ENCODE measurements at regions not wholly inside any gene's neighbourhood (a gene's known extent, or its start where the extent isn't known, plus 50 kb on each side); places are given as distances from the start of the nearest gene placed in this dataset.

DNA sequence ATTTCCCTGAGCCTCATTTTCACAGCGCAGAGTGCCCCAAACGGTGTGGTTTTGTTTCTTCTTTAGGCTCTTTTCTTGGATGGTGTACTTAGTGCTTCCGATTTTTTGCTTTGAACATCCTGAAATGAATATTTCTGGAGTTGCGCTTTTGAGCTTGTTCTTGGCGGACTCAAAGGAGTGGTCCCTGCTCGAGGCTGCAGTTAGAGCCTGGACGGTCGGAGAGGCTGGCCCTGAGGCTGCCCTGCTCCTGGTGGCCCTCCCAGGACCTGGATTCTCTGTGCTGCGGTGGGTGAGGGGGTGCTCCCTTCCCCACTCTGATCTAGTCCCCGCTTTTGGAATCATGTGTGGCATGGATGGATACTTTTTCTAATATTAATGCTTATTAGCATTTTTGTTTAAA lies 291.8 kb upstream of the IRX4 start:
- DNase-seq: no peak

DNA sequence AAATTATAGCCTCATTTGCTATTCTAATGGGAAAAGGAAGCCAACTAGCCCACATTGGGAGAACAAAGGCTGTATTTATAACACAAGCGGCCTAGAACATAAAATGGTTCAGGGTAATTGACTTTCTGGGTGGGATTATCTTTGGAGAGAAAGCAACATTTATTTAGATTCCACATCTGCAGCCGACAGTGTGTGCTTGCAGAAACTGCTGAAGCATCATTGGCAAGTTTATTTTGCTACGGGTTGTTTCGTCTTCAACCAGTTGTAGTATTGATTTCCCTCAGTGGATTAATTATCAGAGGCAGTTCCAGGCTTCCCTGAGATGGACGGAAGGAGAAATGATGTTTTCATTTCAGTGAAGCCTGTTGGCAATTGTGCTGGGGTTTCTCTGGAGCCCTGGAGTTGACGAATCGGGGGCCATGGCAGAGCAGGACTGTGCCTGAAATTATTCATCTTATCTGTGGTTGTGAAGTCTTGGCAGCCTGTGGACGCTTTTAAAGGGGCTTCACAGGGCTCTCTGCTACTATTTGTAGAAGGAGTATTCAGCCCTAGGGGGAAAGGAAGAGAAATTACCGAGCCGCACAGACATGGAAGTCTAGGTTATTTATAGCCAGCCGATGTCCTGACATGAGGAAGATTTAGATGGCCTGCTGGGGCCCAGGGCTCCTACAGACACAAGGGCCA lies 290.6 kb upstream of the IRX4 start:
- DNase-seq: no peak

DNA sequence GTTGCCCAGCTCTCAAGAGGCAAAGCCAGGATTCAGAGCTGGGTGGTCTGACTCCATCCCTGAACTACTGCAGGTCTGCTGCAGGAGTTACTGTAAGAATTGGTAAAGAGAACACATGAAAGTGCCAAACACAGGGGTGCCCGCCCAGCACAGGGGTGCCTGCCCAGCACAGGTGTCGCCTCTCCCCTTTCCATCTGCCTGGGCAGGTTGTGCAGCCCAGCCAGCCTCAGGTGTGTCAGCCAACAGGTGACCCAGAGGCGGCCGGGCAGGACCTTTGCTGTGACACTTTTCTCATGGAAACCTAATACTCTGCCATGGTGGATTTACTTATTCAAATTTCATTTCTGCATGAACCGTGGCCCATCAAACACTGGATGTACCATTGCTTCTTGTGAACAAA lies 289.7 kb upstream of the IRX4 start:
- no peak for DNase-seq

DNA sequence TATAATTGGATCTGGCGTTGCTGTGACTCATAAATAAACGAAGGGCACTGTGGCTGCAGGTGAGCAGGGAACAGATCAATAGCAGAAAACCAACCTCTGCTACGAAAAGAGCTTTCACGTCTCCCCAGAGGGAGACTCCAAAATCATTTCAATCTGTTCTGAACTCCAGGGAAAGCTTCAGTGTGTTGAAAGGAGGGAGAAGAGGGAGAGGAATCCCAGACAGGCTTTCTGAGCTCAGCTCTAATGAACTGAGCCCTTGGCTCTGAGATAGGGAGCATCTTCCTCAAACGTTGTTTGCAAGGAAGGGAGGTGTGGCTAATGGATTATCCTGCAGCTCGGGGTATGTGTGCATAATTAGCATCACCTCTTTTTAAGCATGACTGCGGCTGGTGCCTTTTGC lies 288.0 kb upstream of the IRX4 start:
- no peak for DNase-seq

DNA sequence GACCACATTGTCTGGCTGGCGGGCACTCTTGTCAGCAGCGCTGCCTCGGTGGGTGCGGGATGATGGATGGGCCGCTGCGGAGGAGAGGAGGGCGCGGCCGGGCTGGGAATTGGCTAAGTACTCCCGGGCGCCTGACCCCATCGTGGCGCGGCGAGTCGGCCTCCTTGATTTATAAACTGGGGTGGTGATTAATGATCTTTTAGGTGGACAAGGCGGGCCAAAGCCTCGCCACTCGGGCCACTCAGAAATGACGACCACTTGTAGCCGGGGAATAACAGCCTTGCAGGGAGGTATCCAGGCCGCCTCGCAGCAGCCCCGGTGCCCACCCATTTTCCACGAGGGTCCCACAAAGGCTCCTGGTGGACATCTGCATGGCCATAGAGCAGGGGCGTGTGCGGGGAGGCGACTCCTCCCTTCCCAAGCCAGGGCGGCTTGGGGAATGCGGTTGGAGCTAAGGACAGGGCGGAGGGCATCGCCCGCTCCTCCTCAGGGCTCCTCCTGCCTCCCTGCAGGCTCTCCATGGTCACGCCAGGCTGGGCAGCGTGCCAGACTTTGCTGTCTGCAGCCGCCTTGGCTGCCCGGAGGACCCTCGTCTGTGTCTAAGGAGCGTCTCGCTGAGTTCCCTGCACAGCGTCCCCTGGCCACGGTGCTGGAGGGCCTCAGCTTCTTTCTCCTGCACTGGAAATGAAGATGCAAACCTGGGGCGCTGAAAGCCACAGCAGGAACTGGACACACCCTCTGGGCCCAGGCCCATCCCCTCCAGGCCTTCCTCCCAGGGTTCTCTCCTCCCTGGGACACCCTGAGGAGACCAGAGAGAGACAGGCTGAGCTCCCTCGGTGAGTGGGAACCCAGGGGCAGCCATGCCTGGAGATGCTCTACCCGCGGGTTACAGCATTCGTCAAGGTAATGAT lies 287.4 kb upstream of the IRX4 start:
- DNase-seq: no peak

DNA sequence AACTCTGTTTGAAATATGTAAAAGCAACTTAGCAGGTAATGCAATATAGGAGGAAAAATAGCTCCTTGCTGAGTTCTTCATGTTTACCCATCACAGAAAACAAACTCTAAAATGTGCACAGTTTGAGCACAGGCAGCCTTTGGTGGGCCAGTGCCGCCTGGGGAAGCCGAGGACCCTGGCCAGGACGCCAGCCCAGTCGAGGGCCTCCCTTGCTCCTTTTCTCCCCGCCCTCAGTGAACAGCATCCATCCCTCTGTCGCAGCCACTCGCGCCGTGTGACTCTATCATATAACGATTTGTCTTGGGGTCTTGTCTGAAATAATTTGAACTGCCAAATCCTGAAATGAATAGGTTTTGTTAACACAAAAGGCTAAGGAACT lies 286.7 kb upstream of the IRX4 start:
- no peak for DNase-seq

DNA sequence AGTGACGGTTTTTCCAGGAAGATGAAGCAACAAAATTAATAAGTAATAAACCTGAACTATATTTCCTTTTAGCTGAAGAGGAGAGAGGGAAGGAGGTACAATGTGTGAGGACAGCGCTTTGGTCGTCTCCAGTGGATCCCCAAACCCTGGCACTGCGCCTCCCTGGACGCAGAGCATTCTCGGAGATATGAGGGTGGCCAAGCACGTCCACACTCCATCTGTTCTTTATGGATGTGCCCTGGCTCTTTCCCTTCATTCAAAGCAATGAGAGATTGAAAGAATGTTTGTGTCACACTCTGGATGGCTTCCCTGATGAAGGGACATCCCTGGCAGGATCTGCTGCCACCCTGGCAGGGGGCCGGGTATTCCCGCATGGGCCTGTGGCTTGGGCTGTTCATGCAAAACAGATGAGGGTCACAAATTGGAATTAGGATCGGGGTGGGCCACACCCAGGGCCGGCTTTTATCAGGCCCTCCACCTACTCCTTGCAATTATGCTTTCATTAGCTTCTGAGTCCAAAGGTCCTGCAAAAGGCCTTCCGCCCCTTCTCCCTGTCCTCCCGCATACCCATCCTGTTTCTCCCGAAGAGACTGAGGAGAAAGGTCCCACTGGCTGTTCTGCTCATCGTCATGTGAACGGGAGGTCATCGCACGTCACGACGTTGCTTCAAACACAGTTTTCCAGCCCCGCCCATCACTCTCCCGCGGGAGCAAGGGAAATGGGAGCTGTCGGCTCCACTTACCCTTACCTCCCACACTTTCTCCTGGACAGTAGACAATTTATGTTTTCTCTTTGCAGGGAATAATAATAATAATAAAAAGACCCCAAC lies 286.1 kb upstream of the IRX4 start:
- no peak for DNase-seq

DNA sequence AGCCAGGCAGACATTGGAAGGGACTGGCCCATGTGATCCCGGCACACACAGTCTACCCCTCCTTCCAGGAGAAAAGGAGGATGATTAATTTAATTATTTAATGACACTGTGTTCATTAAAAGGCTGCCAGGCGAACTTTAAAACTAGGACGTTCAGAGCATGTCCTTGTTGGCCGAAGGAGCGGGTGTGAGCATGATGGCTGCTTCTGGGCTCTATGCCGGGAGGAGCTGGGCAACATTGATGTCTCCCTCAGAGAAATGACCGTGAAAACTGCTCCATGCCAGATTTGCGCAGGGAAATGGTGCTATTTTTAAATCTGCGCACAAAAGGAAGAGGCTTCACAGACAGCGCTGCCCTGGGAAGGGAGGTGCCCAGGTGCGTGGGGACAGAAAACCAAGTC lies 284.9 kb upstream of the IRX4 start:
- no peak for DNase-seq

DNA sequence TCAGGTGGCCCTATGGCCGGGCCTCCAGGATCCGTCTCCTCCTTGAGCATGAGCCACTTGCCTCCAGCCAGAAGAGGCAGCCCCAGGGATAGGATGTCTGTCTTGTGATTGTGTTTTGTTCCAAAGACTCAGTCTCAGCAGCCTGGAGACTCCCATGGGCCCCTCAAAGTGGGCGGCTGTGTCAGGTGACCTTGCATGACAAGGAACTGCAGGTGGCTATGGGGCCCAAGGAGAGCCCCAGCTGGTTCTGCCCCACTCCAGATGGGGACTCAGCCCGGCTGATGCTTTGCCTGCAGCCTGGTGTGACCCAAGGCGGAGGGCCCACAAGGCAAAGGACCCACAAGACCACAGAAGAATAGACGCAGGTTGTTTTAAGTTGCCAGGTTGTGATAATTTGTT lies 284.3 kb upstream of the IRX4 start:
- DNase-seq: no peak

DNA sequence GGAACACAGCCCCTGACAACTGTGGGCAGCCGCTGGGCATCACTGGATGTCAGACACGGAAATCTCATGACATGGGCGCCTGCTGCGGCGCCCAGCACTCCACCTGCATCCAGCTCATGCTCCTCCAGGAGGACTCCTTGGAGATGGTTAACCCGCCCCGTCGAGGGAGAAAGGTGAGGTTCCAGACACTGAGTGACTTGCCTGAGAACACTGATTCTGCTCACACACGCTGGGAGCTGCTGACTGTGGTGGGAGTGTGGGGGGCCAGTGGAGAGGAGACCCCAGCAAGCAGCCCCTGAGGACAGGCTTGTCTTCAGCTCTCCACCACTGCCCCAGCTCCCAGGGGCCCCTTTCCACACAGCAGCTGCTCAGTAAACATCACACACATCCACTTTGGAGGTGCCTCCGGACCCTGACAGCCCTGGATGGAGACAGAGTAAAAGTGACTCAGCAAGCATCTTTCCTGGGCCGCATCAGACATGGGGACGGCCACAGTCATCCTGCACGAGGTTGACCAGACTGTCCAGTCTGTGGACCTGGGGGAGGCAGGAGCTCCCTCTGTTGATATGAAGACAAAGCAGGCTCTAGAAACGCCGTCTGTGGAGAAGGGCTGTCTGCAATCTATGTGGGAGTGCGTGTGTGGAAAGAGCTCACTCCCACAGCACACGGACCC lies 283.7 kb upstream of the IRX4 start:
- DNase-seq: no peak

DNA sequence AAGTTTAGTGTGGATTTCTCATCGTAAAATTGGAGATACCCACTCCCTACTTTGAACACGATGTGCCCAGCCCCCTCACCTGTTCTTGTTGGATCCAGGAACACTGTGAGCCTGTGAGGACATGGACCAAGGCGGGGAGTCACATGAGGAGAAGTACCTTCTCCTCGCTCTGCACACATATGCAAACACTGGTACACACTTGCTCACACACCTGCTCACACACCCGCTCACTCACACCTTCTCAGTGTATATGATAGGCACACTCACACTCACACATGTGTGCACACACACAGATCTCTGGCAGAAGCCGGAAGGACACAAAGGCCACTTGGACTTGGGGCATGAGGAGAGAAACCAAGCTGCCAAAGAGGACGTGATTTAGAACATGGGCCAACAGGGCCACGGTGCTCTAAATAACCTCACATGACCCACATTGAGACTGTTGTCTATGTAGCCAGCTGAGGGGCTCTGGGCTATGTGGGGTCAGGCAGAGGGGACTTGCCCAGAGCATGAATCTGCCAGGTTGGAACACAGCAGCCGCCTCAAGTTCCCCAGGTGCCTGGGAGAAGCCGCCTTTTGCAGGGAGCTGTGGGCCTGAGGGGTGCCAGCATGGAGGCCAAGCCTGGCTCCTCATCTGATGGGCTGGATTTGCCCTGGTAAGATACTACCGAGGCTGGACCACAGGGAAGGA lies 283.0 kb upstream of the IRX4 start:
- DNase-seq: no peak

DNA sequence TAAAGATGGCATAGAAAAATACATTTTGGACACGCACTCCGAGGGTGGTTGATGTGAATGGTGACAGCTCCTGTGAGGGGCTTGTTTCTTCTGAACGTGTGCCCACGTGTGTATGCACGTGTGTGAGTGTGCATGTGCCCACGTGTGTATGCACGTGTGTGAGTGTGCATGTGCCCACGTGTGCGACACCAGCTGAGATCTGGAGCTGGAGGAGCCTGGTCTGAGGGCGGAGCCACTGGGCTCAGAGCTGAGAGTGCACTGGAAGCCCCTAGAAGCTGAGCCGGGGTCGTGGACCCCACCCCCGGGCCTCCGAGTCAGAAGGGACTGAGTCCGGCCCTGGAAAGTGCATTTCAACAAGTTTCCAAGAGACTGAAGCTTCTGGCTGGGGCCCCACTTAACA lies 282.5 kb upstream of the IRX4 start:
- DNase-seq: no peak

DNA sequence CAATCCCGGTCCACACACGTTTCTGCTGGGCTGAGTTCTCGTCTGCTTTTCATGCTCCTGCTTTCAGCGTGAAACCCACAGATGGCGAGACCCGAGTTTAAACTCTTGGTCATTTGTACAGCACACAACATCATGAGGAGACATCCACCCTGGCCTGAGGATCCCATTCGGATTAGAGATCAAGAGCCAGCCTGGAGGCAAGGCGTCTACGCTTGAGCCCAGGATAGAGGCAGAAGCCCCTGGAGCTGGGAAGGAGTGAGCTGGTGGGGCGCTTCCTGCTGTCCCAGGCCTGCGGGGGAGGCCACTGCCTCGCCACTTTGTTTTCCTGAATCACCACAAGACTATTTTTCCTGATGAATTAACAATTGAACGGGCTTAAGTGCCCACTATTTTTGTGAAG lies 281.9 kb upstream of the IRX4 start:
- no peak for DNase-seq

DNA sequence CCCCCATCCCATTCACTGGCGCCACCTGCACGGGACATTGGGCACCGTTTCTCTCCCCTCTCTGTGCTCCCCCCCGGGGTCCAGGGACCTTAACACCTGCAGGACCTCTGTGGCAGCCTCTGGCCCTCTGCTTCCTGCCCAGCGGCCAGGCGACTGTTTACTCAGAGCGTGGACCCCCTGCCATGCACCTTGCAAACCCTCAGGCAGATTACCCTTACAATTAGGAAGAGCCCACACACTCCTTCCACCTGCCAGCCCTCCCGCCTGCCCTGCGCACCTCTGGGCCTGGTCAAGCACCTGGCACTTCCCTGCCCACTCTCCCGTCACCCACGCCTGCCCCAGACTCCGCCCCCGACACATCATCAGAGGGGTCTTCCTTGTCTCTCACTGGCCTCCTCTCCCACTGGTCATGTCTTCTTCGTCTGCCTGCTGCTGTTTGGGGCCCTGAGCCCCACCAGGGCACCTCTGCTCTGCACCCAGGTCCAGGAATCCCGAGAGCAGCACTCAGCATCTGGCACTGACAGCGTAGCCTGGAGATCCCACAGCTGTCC lies 281.3 kb upstream of the IRX4 start:
- DNase-seq: no peak

DNA sequence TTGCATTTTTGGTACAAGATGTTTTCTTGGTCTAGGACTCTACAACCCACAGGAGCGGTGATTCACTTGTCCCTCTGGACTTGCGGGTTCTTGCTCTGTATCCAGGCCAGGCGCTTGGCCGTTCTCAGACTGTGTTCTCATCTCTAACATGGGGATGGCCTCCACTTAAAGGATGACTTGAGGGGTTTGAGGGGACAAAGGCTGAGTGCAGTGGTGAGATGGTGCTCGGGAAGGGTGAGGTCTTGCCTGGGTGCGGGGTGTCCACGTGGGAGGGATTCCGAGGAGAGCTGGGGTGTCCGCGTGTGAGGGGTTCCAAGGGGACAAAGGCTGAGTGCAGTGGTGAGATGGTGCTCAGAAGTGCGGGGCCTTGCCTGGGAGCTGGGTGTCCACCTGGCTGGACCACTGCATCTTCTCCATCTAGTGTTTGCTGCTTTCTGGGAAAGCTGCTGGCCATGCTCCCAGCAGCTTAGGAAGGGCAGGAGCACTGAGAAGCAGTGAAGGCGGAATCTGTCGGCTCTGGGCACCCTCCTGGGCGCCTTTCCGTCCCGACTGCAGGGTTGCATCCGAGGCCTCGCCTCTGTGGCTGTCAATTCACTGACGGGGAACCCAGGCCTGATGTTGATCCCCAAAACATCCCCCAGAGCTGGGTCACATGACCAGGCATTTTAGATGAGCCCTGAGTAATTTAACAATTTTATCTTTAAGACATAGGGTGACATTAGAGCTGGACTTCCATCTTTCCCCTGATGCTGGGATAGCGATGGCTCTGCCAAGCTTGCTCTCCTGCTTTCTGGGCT lies 280.5 kb upstream of the IRX4 start:
- DNase-seq: no peak

DNA sequence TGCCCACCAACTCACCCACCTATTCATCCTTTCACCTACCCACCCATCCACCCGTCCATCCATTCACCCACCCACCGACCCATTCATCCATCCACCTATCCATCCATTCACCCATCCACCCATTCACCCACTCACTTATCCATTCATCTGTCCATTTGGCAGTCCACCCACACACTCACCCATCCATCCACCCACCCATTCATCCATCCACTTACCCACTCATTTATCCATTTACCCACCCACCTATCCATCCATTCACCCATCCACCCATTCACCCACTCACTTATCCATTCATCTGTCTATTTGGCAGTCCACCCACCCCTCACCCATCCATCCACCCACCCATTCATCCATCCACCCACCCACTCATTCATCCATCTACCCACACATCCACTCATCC lies 278.1 kb upstream of the IRX4 start:
- DNase-seq: no peak

DNA sequence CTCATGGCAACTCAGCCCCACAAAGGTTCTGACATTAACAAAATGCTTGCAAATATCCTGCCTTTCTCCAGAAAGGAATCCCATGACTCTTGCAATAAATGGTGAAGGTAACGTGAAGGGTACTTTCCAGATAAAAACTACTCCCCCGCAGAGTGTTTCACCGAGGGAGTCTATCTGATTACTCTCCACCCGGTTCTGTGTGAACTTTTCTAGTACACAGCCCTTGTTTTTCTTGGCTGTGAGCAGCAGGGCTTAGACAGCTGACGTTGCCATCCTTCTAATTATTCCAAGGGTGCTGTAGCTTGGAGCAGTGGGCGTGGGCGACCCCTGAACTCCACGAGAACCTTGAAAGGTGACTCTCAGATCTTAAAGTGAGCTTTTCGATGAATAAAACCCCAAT lies 276.0 kb upstream of the IRX4 start:
- DNase-seq: no peak

DNA sequence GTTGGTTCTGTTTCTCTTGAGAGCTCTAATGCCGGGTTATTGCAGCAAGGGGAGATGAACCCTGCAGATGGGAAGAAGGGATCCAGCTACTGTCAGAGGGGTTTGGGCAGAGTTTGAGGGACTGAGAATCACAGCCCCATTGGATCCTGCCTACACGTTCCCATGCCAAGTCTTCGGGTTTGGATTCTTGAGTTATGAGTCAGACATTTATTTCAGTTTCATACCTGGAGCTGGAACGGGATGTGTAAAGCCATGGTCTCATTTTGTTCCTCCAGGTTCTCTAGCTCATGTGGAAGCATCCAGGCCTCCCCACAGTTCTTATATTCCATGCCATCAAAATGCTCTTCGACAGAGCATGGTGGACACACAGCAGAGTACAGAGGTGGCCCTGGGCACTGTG lies 275.4 kb upstream of the IRX4 start:
- no peak for DNase-seq

DNA sequence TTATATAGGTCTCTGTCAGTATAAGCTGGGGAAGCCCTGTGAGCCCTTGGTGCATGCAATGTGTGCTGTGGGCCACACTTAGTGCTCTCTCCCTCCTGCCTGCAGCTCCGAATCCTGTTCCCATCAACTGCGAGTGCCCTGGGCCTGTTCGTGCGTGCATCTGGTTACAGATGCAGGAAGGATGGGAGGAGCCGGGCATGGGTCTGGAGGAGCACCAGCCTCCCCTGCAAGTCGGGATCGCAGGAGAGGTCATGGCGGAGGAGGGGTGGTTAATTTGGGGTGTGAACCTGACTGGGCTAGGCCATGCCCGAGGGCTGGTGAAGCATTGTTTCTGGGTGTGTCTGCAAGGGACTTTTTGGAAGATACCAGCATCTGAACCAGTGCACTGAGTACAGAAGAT lies 274.6 kb upstream of the IRX4 start:
- DNase-seq: no peak
